ENCODE measurements at regions not wholly inside any gene's neighbourhood (a gene's known extent, or its start where the extent isn't known, plus 50 kb on each side); places are given as distances from the start of the nearest gene placed in this dataset.

- Histone ChIP-seq H3K9me2 (ENCODE audit: insufficient read depth, low read length) (no peaks in the 10 kb centered on the region), H3K4me1 (ENCODE audit: insufficient read depth, low read length, poor library complexity, severe bottlenecking) (no peaks in the 10 kb centered on the region), H3K36me3 (ENCODE audit: insufficient read depth, low read length) (no peaks in the 10 kb centered on the region), H2AFZ (ENCODE audit: low read length) (no peak overlapping the region), H3K27ac (ENCODE audit: low read depth, low read length, poor library complexity, severe bottlenecking) (no peak overlapping the region), H4K20me1 (ENCODE audit: insufficient read depth, low read length) (no peaks in the 10 kb centered on the region), H3K79me2 (ENCODE audit: insufficient read depth, low read depth, low read length) (no peaks in the 10 kb centered on the region), H3K4me3 (ENCODE audit: low read depth, low read length, poor library complexity, severe bottlenecking) (no peak overlapping the region), H3K4me2 (ENCODE audit: low read length) (no peak overlapping the region), H3K9me3 (ENCODE audit: low read length) (no peaks in the 10 kb centered on the region)
- BruUV-seq (replicated peaks): no TSS peak
- intact Hi-C loops (cut with micrococcal nuclease; ENCODE audit: unreplicated experiment): no loop called here
- DNase-seq (ENCODE audit: low spot score): no peak
- ChIA-PET POLR2A (no interaction called here), CTCF (ENCODE audit: unreplicated experiment) (no interaction called here)
- TF ChIP-seq EZH2phosphoT487 (IDR thresholded peaks at IDR 0.05; ENCODE audit: borderline replicate concordance, low read depth, low read length): no peak
- TF ChIP-seq CTCF (conservative IDR thresholded peaks at IDR 0.05; ENCODE audit: low read length): no peak
Measured at GRCh38 chr10:2306081-2306480, 568.8 kb upstream of the ADARB2 start.

- no peak for TF ChIP-seq CTCF (conservative IDR thresholded peaks at IDR 0.05; ENCODE audit: low read length)
- no peak for TF ChIP-seq EZH2phosphoT487 (IDR thresholded peaks at IDR 0.05; ENCODE audit: borderline replicate concordance, low read depth, low read length)
- CTCF ChIA-PET (ENCODE audit: unreplicated experiment): no interaction called here
- Histone ChIP-seq H3K36me3 (ENCODE audit: insufficient read depth, low read length) (no peaks in the 10 kb centered on the region), H4K20me1 (ENCODE audit: insufficient read depth, low read length) (no peaks in the 10 kb centered on the region), H3K4me1 (ENCODE audit: insufficient read depth, low read length, poor library complexity, severe bottlenecking) (no peaks in the 10 kb centered on the region), H3K4me3 (ENCODE audit: low read depth, low read length, poor library complexity, severe bottlenecking) (no peak overlapping the region), H3K9me3 (ENCODE audit: low read length) (no peaks in the 10 kb centered on the region), H3K79me2 (ENCODE audit: insufficient read depth, low read depth, low read length) (no peaks in the 10 kb centered on the region), H2AFZ (ENCODE audit: low read length) (no peak overlapping the region), H3K9me2 (ENCODE audit: insufficient read depth, low read length) (no peaks in the 10 kb centered on the region), H3K27ac (ENCODE audit: low read depth, low read length, poor library complexity, severe bottlenecking) (no peak overlapping the region), H3K4me2 (ENCODE audit: low read length) (no peak overlapping the region)
- no peak for DNase-seq (ENCODE audit: low spot score)
- intact Hi-C loops (cut with micrococcal nuclease; ENCODE audit: unreplicated experiment): no loop called here
- no TSS peak for BruUV-seq (replicated peaks)
- POLR2A ChIA-PET: no interaction called here
Measured at GRCh38 chr10:2303169-2303568, 565.8 kb upstream of the ADARB2 start.

GRCh38 chr10:2301227-2301626, 563.9 kb upstream of the ADARB2 start:
- Histone ChIP-seq H3K79me2 (ENCODE audit: insufficient read depth, low read depth, low read length) (no peaks in the 10 kb centered on the region), H4K20me1 (ENCODE audit: insufficient read depth, low read length) (no peaks in the 10 kb centered on the region), H2AFZ (ENCODE audit: low read length) (no peak overlapping the region), H3K4me2 (ENCODE audit: low read length) (no peak overlapping the region), H3K36me3 (ENCODE audit: insufficient read depth, low read length) (no peaks in the 10 kb centered on the region), H3K9me2 (ENCODE audit: insufficient read depth, low read length) (no peaks in the 10 kb centered on the region), H3K27ac (ENCODE audit: low read depth, low read length, poor library complexity, severe bottlenecking) (no peak overlapping the region), H3K4me3 (ENCODE audit: low read depth, low read length, poor library complexity, severe bottlenecking) (no peak overlapping the region), H3K4me1 (ENCODE audit: insufficient read depth, low read length, poor library complexity, severe bottlenecking) (no peaks in the 10 kb centered on the region), H3K9me3 (ENCODE audit: low read length) (no peaks in the 10 kb centered on the region)
- ChIA-PET CTCF (ENCODE audit: unreplicated experiment) (no interaction called here), POLR2A (no interaction called here)
- TF ChIP-seq CTCF (conservative IDR thresholded peaks at IDR 0.05; ENCODE audit: low read length) (no peak), EZH2phosphoT487 (IDR thresholded peaks at IDR 0.05; ENCODE audit: borderline replicate concordance, low read depth, low read length) (no peak)
- BruUV-seq (replicated peaks): no TSS peak
- DNase-seq (ENCODE audit: low spot score): no peak
- intact Hi-C loops (cut with micrococcal nuclease; ENCODE audit: unreplicated experiment): no loop called here
